GM18519 (cell line): ENCODE measurements at regions not wholly inside any gene's neighbourhood (a gene's known extent, or its start where the extent isn't known, plus 50 kb on each side); places are given as distances from the start of the nearest gene placed in this dataset.

ENCODE experiments used
- ATAC-seq: cut with Tn5 transposase; IDR thresholded peaks from one replicate; pipeline ENCODE4 v1.9.1; 2021; ENCODE audit warnings: mild to moderate bottlenecking, moderate library complexity; ENCODE audit not compliant: unreplicated experiment, low FRiP score

GRCh38 chr6:169989594-169989993 lies 238.2 kb downstream of the ERMARD start:
- ATAC-seq, result no peak

GRCh38 chr6:169988769-169989550 lies 237.5 kb downstream of the ERMARD start:
- no peak for ATAC-seq

- ATAC-seq, result no peak
Observed at GRCh38 chr6:169986848-169987498, 235.6 kb downstream of the ERMARD start.

- ATAC-seq, result no peak
Observed at GRCh38 chr6:169986171-169986847, 234.9 kb downstream of the ERMARD start.

GRCh38 chr6:169985121-169986015 lies 233.9 kb downstream of the ERMARD start:
- ATAC-seq, result no peak

- ATAC-seq, result no peak
Observed at GRCh38 chr6:169984181-169985120, 233.0 kb downstream of the ERMARD start.

GRCh38 chr6:169983651-169984050 lies 232.2 kb downstream of the ERMARD start:
- no peak for ATAC-seq

- ATAC-seq, result no peak
Observed at GRCh38 chr6:169982461-169983386, 231.3 kb downstream of the ERMARD start.

- ATAC-seq, result no peak
Observed at GRCh38 chr6:169981969-169982368, 230.5 kb downstream of the ERMARD start.

GRCh38 chr6:169981568-169981967 lies 230.1 kb downstream of the ERMARD start:
- ATAC-seq, result no peak

GRCh38 chr6:169980826-169981450 lies 229.5 kb downstream of the ERMARD start:
- ATAC-seq, result no peak

GRCh38 chr6:169979873-169980432 lies 228.5 kb downstream of the ERMARD start:
- no peak for ATAC-seq

GRCh38 chr6:169978615-169979161 lies 227.3 kb downstream of the ERMARD start:
- ATAC-seq, result no peak

- no peak for ATAC-seq
Observed at GRCh38 chr6:169977434-169978265, 226.2 kb downstream of the ERMARD start.

- no peak for ATAC-seq
Observed at GRCh38 chr6:169976301-169977081, 225.1 kb downstream of the ERMARD start.

- no peak for ATAC-seq
Observed at GRCh38 chr6:169975701-169976100, 224.3 kb downstream of the ERMARD start.
